Type B pancreatic cell (in vitro differentiated cells): ENCODE measurements at regions not wholly inside any gene's neighbourhood (a gene's known extent, or its start where the extent isn't known, plus 50 kb on each side); places are given as distances from the start of the nearest gene placed in this dataset.

Experiments used
- DNase-seq: peaks from one replicate; pipeline ENCODE4 v3.0.0; 2021; ENCODE audit warnings: mixed read lengths; ENCODE audit not compliant: unreplicated experiment; ENCODE audit errors: extremely low spot score
- H3K27ac Mint-ChIP-seq: 2 replicates; pipeline ENCODE4 v1.8.0; 2021; ENCODE audit warnings: mild to moderate bottlenecking, mixed read lengths
- H3K27me3 Mint-ChIP-seq: 2 replicates; pipeline ENCODE4 v1.8.0; 2021; ENCODE audit warnings: mixed read lengths
- H3K36me3 Mint-ChIP-seq: 2 replicates; pipeline ENCODE4 v1.8.0; 2021; ENCODE audit warnings: mixed read lengths
- H3K4me1 Mint-ChIP-seq: one replicate; pipeline ENCODE4 v1.8.0; 2021; ENCODE audit warnings: mixed read lengths; ENCODE audit not compliant: unreplicated experiment
- H3K4me3 Mint-ChIP-seq: 2 replicates; pipeline ENCODE4 v1.8.0; 2021; ENCODE audit warnings: mild to moderate bottlenecking, mixed read lengths
- H3K9me3 Mint-ChIP-seq: 2 replicates; pipeline ENCODE4 v1.8.0; 2021; ENCODE audit warnings: mixed read lengths
- CTCF ChIP-seq: fragments of 200-600 bp; sonication (generic); conservative IDR thresholded peaks from 2 replicates; pipeline ENCODE4 v1.5.0; 2021; ENCODE audit warnings: antibody characterized with exemption, mild to moderate bottlenecking

- TF ChIP-seq CTCF = no peak
- DNase-seq = no peak
- Mint-ChIP-seq H3K4me3 (no peak overlapping the region), H3K27ac (no peak overlapping the region), H3K9me3 (no peaks in the 10 kb centered on the region), H3K4me1 (no peaks in the 10 kb centered on the region), H3K27me3 (no peaks in the 10 kb centered on the region), H3K36me3 (no peaks in the 10 kb centered on the region)
Measured at GRCh38 chr5:96031811-96032261, 70.2 kb upstream of the ELL2 start.

- Mint-ChIP-seq H3K9me3 (no peaks in the 10 kb centered on the region), H3K4me3 (no peak overlapping the region), H3K4me1 (no peaks in the 10 kb centered on the region), H3K27ac (no peak overlapping the region), H3K36me3 (no peaks in the 10 kb centered on the region), H3K27me3 (no peaks in the 10 kb centered on the region)
- no peak for TF ChIP-seq CTCF
- DNase-seq = no peak
Measured at GRCh38 chr5:96031180-96031579, 69.5 kb upstream of the ELL2 start.

- H3K27ac Mint-ChIP-seq = no peak overlapping the region
Measured at GRCh38 chr5:96026406-96027041, 64.9 kb upstream of the ELL2 start.

GRCh38 chr5:96024683-96025475 is 63.2 kb upstream of the ELL2 start:
- Mint-ChIP-seq H3K27ac (no peak overlapping the region), H3K36me3 (no peaks in the 10 kb centered on the region), H3K9me3 (no peaks in the 10 kb centered on the region), H3K4me1 (no peaks in the 10 kb centered on the region), H3K27me3 (no peaks in the 10 kb centered on the region), H3K4me3 (no peak overlapping the region)
- no peak for TF ChIP-seq CTCF
- DNase-seq = no peak

More at GRCh38 chr5:96026406-96027041, 64.9 kb upstream of the ELL2 start:
- Mint-ChIP-seq H3K4me1 (no peaks in the 10 kb centered on the region), H3K36me3 (no peaks in the 10 kb centered on the region), H3K9me3 (no peaks in the 10 kb centered on the region), H3K4me3 (no peak overlapping the region), H3K27me3 (no peaks in the 10 kb centered on the region)
- DNase-seq = no peak
- TF ChIP-seq CTCF = no peak

- DNase-seq = no peak
- Mint-ChIP-seq H3K36me3 (no peaks in the 10 kb centered on the region), H3K4me1 (no peaks in the 10 kb centered on the region), H3K27ac (no peak overlapping the region), H3K4me3 (no peak overlapping the region), H3K27me3 (no peaks in the 10 kb centered on the region), H3K9me3 (no peaks in the 10 kb centered on the region)
- no peak for TF ChIP-seq CTCF
Measured at GRCh38 chr5:96023518-96023917, 61.9 kb upstream of the ELL2 start.
